CD8-positive, alpha-beta memory T cell (primary cell): ENCODE measurements at regions not wholly inside any gene's neighbourhood (a gene's known extent, or its start where the extent isn't known, plus 50 kb on each side); places are given as distances from the start of the nearest gene placed in this dataset.

Experiments
- CTCF ChIA-PET: fragments of 350-600 bp; sonication (Branson Sonifier 250); formaldehyde crosslinking; loops from one replicate; lab custom pipeline; 2021; ENCODE audit warnings: antibody characterized with exemption; lab: Charles Lee
- POLR2A ChIA-PET: fragments of 350-600 bp; sonication (Branson Sonifier 250); formaldehyde crosslinking; loops from one replicate; lab custom pipeline; 2021; ENCODE audit warnings: antibody characterized with exemption; lab: Charles Lee
- DNase-seq, 5 donors: peaks; one replicate each; pipeline versions ENCODE4 v3.0.0 to v3.0.0-alpha.2; 2020 to 2022; ENCODE audit warnings: mixed read lengths in 1 of 5
- H3K27ac ChIP-seq: one replicate; pipeline ENCODE4 v1.7.0; 2013; ENCODE audit warnings: low read depth, mild to moderate bottlenecking, low read length, moderate library complexity
- H3K27me3 ChIP-seq: 2 replicates; pipeline ENCODE4 v1.7.0; 2013; ENCODE audit warnings: low read length, mild to moderate bottlenecking; ENCODE audit not compliant: insufficient read depth, poor library complexity, severe bottlenecking
- H3K36me3 ChIP-seq: 2 replicates; pipeline ENCODE4 v1.7.0; 2013; ENCODE audit warnings: mild to moderate bottlenecking, low read length, moderate library complexity; ENCODE audit not compliant: insufficient read depth
- H3K4me1 ChIP-seq: 2 replicates; pipeline ENCODE4 v1.7.0; 2013; ENCODE audit warnings: mild to moderate bottlenecking, low read length, moderate library complexity; ENCODE audit not compliant: insufficient read depth
- H3K4me3 ChIP-seq: 2 replicates; pipeline ENCODE4 v1.7.0; 2013; ENCODE audit warnings: mild to moderate bottlenecking, low read length
- H3K9me3 ChIP-seq: 2 replicates; pipeline ENCODE4 v1.7.0; 2013; ENCODE audit warnings: mild to moderate bottlenecking, low read length
- H3K27ac Mint-ChIP-seq, 8 donors: one replicate each; pipeline ENCODE4 v1.8.0; 2020 to 2021; ENCODE audit warnings: mixed read lengths in 8 of 8, mild to moderate bottlenecking in 6 of 8, inconsistent platforms in 3 of 8, moderate library complexity in 3 of 8
- H3K27me3 Mint-ChIP-seq, 2 donors: one replicate each; pipeline ENCODE4 v1.8.0; 2020 to 2021; ENCODE audit warnings: mixed read lengths in 2 of 2, mild to moderate bottlenecking in 1 of 2, moderate library complexity in 1 of 2
- H3K36me3 Mint-ChIP-seq, 3 donors: one replicate each; pipeline ENCODE4 v1.8.0; 2020 to 2021; ENCODE audit warnings: mixed read lengths in 3 of 3, inconsistent platforms in 1 of 3, mild to moderate bottlenecking in 1 of 3
- H3K4me1 Mint-ChIP-seq, 3 donors: one replicate each; pipeline ENCODE4 v1.8.0; 2020 to 2021; ENCODE audit warnings: mixed read lengths in 3 of 3, inconsistent platforms in 1 of 3, mild to moderate bottlenecking in 1 of 3
- H3K4me3 Mint-ChIP-seq, 7 donors: one replicate each; pipeline ENCODE4 v1.8.0; 2020 to 2021; ENCODE audit warnings: mixed read lengths in 7 of 7, mild to moderate bottlenecking in 6 of 7, moderate library complexity in 4 of 7, inconsistent platforms in 2 of 7
- H3K9me3 Mint-ChIP-seq, 5 donors: one replicate each; pipeline ENCODE4 v1.8.0; 2020 to 2022; ENCODE audit warnings: mixed read lengths in 5 of 5, mild to moderate bottlenecking in 3 of 5, moderate library complexity in 2 of 5, inconsistent platforms in 1 of 5

DNA sequence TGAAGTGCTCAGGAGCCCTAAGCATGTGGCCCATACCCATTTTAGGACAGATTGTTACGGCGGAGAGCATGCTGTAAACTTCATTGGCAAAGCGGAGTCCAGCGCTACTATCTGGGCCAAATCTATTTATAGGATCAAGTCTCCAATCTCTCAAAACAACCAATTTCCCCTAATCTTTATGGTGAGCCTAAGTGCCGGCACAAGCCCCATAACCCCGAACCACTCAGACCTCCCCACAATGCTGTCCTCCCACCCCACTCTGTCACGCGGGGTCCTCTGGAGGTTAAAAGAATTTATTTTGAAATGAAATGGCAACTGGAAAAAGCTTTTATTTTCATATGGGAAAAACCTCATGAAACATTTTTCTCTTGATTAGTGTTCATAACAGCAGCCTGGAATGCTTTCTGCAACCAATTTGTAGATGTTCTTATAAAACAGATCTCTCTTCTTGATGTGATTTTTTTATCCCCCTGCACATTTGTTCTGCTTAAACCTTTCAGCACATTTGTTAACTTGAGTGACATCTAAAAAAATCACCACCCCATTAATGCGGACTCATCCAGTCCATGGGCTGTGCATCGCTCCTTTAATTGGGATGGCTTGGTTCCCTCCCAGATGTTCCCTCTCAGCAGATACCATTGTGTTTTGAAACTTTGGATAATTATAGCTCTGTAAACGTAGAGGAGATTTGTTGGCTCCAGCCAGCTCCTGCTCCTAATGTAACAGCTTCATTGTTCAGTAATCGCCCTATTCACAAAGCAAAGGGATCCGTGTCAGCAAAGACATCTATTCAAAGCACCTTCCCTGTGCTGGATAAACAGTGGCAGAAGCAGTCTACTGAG lies 323.6 kb downstream of the CD83 start:
- H3K36me3 Mint-ChIP-seq, result no peaks in the 10 kb centered on the region
- H3K4me1 Mint-ChIP-seq, result no peaks in the 10 kb centered on the region
- Histone ChIP-seq H3K4me1 (no peaks in the 10 kb centered on the region), H3K27ac (no peak overlapping the region), H3K4me3 (no peak overlapping the region), H3K27me3 (no peaks in the 10 kb centered on the region), H3K36me3 (no peaks in the 10 kb centered on the region), H3K9me3 (no peaks in the 10 kb centered on the region)
- ChIA-PET POLR2A (no interaction called here), CTCF (interaction anchor here (0.7 kb wide), 1 partner anchor 299 kb away, joined by 3 read pairs; no protein-coding TSS in a partner anchor)
- H3K4me3 Mint-ChIP-seq, result no peak overlapping the region
- no peak overlapping the region for H3K27ac Mint-ChIP-seq
- H3K9me3 Mint-ChIP-seq, result no peaks in the 10 kb centered on the region
- DNase-seq, result no peak
- no peaks in the 10 kb centered on the region for H3K27me3 Mint-ChIP-seq

DNA sequence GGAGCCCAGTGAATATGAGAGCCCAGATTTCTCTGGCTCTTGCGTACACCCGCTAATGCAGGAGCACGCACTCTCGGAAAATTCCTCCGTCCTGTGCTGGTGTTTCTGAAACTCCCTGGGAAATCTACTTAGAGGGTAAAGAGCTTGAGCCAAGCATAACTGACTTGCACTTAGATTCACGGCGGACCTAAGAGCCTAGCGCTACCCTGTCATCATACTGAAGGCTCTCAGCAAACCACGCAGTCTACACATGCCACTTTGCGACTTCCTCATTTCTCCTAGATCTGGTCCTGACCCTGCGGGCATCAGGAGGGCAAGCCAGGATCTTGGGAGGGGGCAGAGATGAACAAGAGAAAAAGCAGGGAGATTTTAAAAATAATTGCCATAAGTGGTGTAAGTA lies 324.7 kb downstream of the CD83 start:
- Histone ChIP-seq H3K36me3 (no peaks in the 10 kb centered on the region), H3K9me3 (no peaks in the 10 kb centered on the region), H3K4me3 (no peak overlapping the region), H3K27me3 (no peaks in the 10 kb centered on the region), H3K27ac (no peak overlapping the region), H3K4me1 (no peaks in the 10 kb centered on the region)
- Mint-ChIP-seq H3K36me3 (no peaks in the 10 kb centered on the region), H3K27ac (no peak overlapping the region), H3K27me3 (no peaks in the 10 kb centered on the region), H3K9me3 (peaks cover 0 to 1% (median 0%) of the 10 kb centered on the region in 5 donors), H3K4me1 (no peaks in the 10 kb centered on the region), H3K4me3 (no peak overlapping the region)
- ChIA-PET CTCF (no interaction called here), POLR2A (no interaction called here)
- DNase-seq, result no peak

- Mint-ChIP-seq H3K36me3 (peaks cover 0 to under 1% (median 0%) of the 10 kb centered on the region in 3 donors), H3K27ac (no peak overlapping the region), H3K9me3 (peaks cover 0 to 3% (median 0%) of the 10 kb centered on the region in 5 donors), H3K27me3 (no peaks in the 10 kb centered on the region), H3K4me3 (no peak overlapping the region), H3K4me1 (no peaks in the 10 kb centered on the region)
- no peaks in the 10 kb centered on the region for H3K27me3 ChIP-seq
- CTCF ChIA-PET, result no interaction called here
- H3K36me3 ChIP-seq, result no peaks in the 10 kb centered on the region
- no peak overlapping the region for H3K27ac ChIP-seq
- no peak for DNase-seq
- H3K4me1 ChIP-seq, result no peaks in the 10 kb centered on the region
- H3K4me3 ChIP-seq, result no peak overlapping the region
- POLR2A ChIA-PET, result no interaction called here
- no peaks in the 10 kb centered on the region for H3K9me3 ChIP-seq
Observed at GRCh38 chr6:14443629-14444268, 326.2 kb downstream of the CD83 start.

GRCh38 chr6:14444295-14444972 lies 326.9 kb downstream of the CD83 start:
- Histone ChIP-seq H3K36me3 (no peaks in the 10 kb centered on the region), H3K27ac (no peak overlapping the region), H3K9me3 (no peaks in the 10 kb centered on the region), H3K4me3 (no peak overlapping the region), H3K4me1 (peaks cover 3% of the 10 kb centered on the region), H3K27me3 (no peaks in the 10 kb centered on the region)
- H3K9me3 Mint-ChIP-seq, result peaks cover 0 to 3% (median 0%) of the 10 kb centered on the region in 5 donors
- H3K27ac Mint-ChIP-seq, result no peak overlapping the region
- DNase-seq, result no peak
- no peak overlapping the region for H3K4me3 Mint-ChIP-seq
- ChIA-PET POLR2A (no interaction called here), CTCF (no interaction called here)
- H3K27me3 Mint-ChIP-seq, result no peaks in the 10 kb centered on the region
- peaks cover 0 to 1% (median 0%) of the 10 kb centered on the region in 3 donors for H3K36me3 Mint-ChIP-seq
- peaks cover 2 to 4% (median 3%) of the 10 kb centered on the region in 3 donors for H3K4me1 Mint-ChIP-seq

- Mint-ChIP-seq H3K27ac (no peak overlapping the region), H3K9me3 (peaks cover 0 to 3% (median 0%) of the 10 kb centered on the region in 5 donors), H3K36me3 (peaks cover 0 to 1% (median 0%) of the 10 kb centered on the region in 3 donors), H3K4me3 (no peak overlapping the region), H3K4me1 (peaks cover 14 to 21% (median 15%) of the 10 kb centered on the region in 3 donors), H3K27me3 (no peaks in the 10 kb centered on the region)
- no peaks in the 10 kb centered on the region for H3K36me3 ChIP-seq
- no peak for DNase-seq
- no peaks in the 10 kb centered on the region for H3K27me3 ChIP-seq
- POLR2A ChIA-PET, result no interaction called here
- H3K4me3 ChIP-seq, result no peak overlapping the region
- CTCF ChIA-PET, result no interaction called here
- peaks cover 14% of the 10 kb centered on the region for H3K4me1 ChIP-seq
- H3K9me3 ChIP-seq, result no peaks in the 10 kb centered on the region
- H3K27ac ChIP-seq, result no peak overlapping the region
Observed at GRCh38 chr6:14447240-14447639, 329.7 kb downstream of the CD83 start.

DNA sequence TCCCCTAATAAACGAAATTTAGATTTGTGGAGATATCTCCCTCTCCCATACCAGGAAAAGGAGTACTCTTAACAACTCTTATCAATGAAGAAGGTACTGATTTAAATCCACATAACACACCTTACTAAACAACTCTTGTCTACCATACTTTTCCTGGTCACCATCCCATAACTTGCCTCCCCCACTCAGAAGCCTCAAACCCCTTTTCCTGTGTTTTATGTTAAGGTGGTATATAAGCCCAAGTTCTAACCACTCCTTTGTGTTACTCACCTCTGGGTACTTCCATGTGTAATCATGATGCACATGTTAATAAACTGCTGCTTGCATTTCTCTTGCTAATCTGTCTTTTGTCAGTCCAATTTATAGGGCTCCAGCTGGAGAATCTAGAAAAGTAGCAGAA lies 330.7 kb downstream of the CD83 start:
- Mint-ChIP-seq H3K27me3 (no peaks in the 10 kb centered on the region), H3K4me3 (no peak overlapping the region), H3K4me1 (peaks cover 23 to 31% (median 25%) of the 10 kb centered on the region in 3 donors), H3K27ac (no peak overlapping the region), H3K9me3 (peaks cover 0 to 3% (median 0%) of the 10 kb centered on the region in 5 donors), H3K36me3 (peaks cover 0 to 1% (median 0%) of the 10 kb centered on the region in 3 donors)
- Histone ChIP-seq H3K4me1 (peaks cover 24% of the 10 kb centered on the region), H3K4me3 (no peak overlapping the region), H3K27me3 (no peaks in the 10 kb centered on the region), H3K27ac (no peak overlapping the region), H3K36me3 (no peaks in the 10 kb centered on the region), H3K9me3 (no peaks in the 10 kb centered on the region)
- ChIA-PET CTCF (no interaction called here), POLR2A (no interaction called here)
- DNase-seq, result no peak

DNA sequence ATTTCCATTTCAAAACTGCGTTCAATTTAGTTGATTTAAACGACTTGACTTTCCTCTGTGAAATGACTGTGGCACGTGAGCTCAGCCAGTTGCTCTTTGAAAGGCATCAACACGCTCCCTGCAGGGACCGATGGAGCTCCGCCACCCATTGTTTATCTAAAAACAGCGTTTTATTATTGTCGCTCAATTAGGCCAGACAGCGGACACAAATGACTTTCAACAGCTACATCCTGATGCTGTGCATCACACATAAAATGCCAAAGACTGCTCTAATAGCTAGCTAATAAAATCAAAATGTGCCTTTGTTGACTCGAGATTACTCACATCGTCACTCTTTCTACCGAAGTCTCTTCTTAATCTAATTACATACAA lies 332.5 kb downstream of the CD83 start:
- H3K4me3 Mint-ChIP-seq, result no peak overlapping the region
- no peak for DNase-seq
- peaks cover 0 to 1% (median 0%) of the 10 kb centered on the region in 3 donors for H3K36me3 Mint-ChIP-seq
- no peak overlapping the region for H3K4me3 ChIP-seq
- H3K36me3 ChIP-seq, result no peaks in the 10 kb centered on the region
- peaks cover 0 to 3% (median 0%) of the 10 kb centered on the region in 5 donors for H3K9me3 Mint-ChIP-seq
- CTCF ChIA-PET, result no interaction called here
- H3K27ac Mint-ChIP-seq, result no peak overlapping the region
- no peaks in the 10 kb centered on the region for H3K27me3 Mint-ChIP-seq
- no peak overlapping the region for H3K27ac ChIP-seq
- H3K27me3 ChIP-seq, result no peaks in the 10 kb centered on the region
- POLR2A ChIA-PET, result no interaction called here
- H3K9me3 ChIP-seq, result no peaks in the 10 kb centered on the region
- H3K4me1 ChIP-seq, result peaks cover 42% of the 10 kb centered on the region
- H3K4me1 Mint-ChIP-seq, result peaks cover 41 to 50% (median 44%) of the 10 kb centered on the region in 3 donors

DNA sequence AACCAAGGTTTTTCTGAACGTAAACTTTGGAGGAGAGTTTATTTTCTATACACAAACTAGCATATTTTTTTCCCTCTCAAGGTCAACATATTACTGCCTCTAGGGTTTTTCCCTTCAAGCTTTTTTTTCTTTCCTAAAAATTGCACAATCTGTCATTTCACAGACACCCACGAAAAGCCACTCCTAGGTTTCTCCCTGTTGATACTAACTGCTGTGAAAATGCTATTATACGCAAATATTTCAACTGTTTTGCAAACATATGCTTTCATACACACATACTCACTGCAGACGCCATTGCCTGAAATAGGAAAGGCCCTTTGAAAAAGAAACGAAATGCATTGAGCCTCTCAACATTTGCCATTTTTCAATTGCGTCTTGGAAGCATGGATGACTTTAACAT lies 333.0 kb downstream of the CD83 start:
- peaks cover 0 to 1% (median 0%) of the 10 kb centered on the region in 3 donors for H3K36me3 Mint-ChIP-seq
- no peak overlapping the region for H3K4me3 ChIP-seq
- H3K36me3 ChIP-seq, result no peaks in the 10 kb centered on the region
- DNase-seq, result no peak
- peaks cover 44% of the 10 kb centered on the region for H3K4me1 ChIP-seq
- CTCF ChIA-PET, result no interaction called here
- H3K27ac Mint-ChIP-seq, result no peak overlapping the region
- no peaks in the 10 kb centered on the region for H3K27me3 Mint-ChIP-seq
- no peaks in the 10 kb centered on the region for H3K9me3 ChIP-seq
- peaks cover 43 to 51% (median 45%) of the 10 kb centered on the region in 3 donors for H3K4me1 Mint-ChIP-seq
- no peak overlapping the region for H3K4me3 Mint-ChIP-seq
- POLR2A ChIA-PET, result no interaction called here
- H3K27me3 ChIP-seq, result no peaks in the 10 kb centered on the region
- H3K9me3 Mint-ChIP-seq, result peaks cover 0 to 3% (median 0%) of the 10 kb centered on the region in 5 donors
- no peak overlapping the region for H3K27ac ChIP-seq
